ENCODE measurements at regions not wholly inside any gene's neighbourhood (a gene's known extent, or its start where the extent isn't known, plus 50 kb on each side); places are given as distances from the start of the nearest gene placed in this dataset.

- ATAC-seq, result no peak
These were observed 234.9 kb upstream of the SESN3 start for GRCh38 chr11:95465887-95466286.

GRCh38 chr11:95461858-95462257 is 230.9 kb upstream of the SESN3 start:
- TF ChIP-seq ZNF8 (CRISPR knock-in tag; IDR thresholded peaks at IDR 0.05), result no peak
- TF ChIP-seq SNAI2 (CRISPR knock-in tag; IDR thresholded peaks at IDR 0.05), result no peak
- TF ChIP-seq TOX (CRISPR knock-in tag; IDR thresholded peaks at IDR 0.05; ENCODE audit: borderline replicate concordance), result no peak
- no peak for TF ChIP-seq ARNTL (CRISPR knock-in tag; IDR thresholded peaks at IDR 0.05; ENCODE audit: borderline replicate concordance, low read depth)
- no peak for TF ChIP-seq TCF4 (CRISPR knock-in tag; IDR thresholded peaks at IDR 0.05; ENCODE audit: borderline replicate concordance)
- no peak for TF ChIP-seq PATZ1 (CRISPR knock-in tag; IDR thresholded peaks at IDR 0.05; ENCODE audit: borderline replicate concordance)
- TF ChIP-seq OSR1 (CRISPR knock-in tag; IDR thresholded peaks at IDR 0.05), result no peak
- no peak for TF ChIP-seq BACH2 (CRISPR knock-in tag; IDR thresholded peaks at IDR 0.05; ENCODE audit: borderline replicate concordance)
- TF ChIP-seq CSDC2 (CRISPR knock-in tag; IDR thresholded peaks at IDR 0.05), result no peak
- TF ChIP-seq ESRRG (CRISPR knock-in tag; IDR thresholded peaks at IDR 0.05), result no peak
- TF ChIP-seq CREB5 (CRISPR knock-in tag; IDR thresholded peaks at IDR 0.05; ENCODE audit: low read depth), result no peak
- TF ChIP-seq RARB (CRISPR knock-in tag; IDR thresholded peaks at IDR 0.05), result no peak
- no peak for TF ChIP-seq POU6F1 (CRISPR knock-in tag; IDR thresholded peaks at IDR 0.05; ENCODE audit: borderline replicate concordance, low read depth)
- TF ChIP-seq TSHZ2 (CRISPR knock-in tag; IDR thresholded peaks at IDR 0.05), result no peak
- ATAC-seq, result no peak

More at GRCh38 chr11:95465887-95466286, 234.9 kb upstream of the SESN3 start:
- TF ChIP-seq PATZ1 (CRISPR knock-in tag; IDR thresholded peaks at IDR 0.05; ENCODE audit: borderline replicate concordance) (no peak), ISL1 (CRISPR knock-in tag; IDR thresholded peaks at IDR 0.05) (no peak), ESRRG (CRISPR knock-in tag; IDR thresholded peaks at IDR 0.05) (no peak), ZNF70 (CRISPR knock-in tag; IDR thresholded peaks at IDR 0.05) (no peak), SNAI2 (CRISPR knock-in tag; IDR thresholded peaks at IDR 0.05) (no peak), OSR1 (CRISPR knock-in tag; IDR thresholded peaks at IDR 0.05) (no peak), ZFP3 (CRISPR knock-in tag; IDR thresholded peaks at IDR 0.05) (no peak)

- TF ChIP-seq ZFP30 (CRISPR knock-in tag; IDR thresholded peaks at IDR 0.05) (no peak), ZFP3 (CRISPR knock-in tag; IDR thresholded peaks at IDR 0.05) (no peak), CREB5 (CRISPR knock-in tag; IDR thresholded peaks at IDR 0.05; ENCODE audit: low read depth) (no peak), ZC3H10 (CRISPR knock-in tag; IDR thresholded peaks at IDR 0.05) (no peak)
- ATAC-seq, result no peak
These were observed 230.3 kb upstream of the SESN3 start for GRCh38 chr11:95461348-95461747.

Measured in SK-N-SH treated with all-trans-retinoic acid at 6 μM for 48 hours (cell line).